AG04449 (cell line): ENCODE measurements at regions not wholly inside any gene's neighbourhood (a gene's known extent, or its start where the extent isn't known, plus 50 kb on each side); places are given as distances from the start of the nearest gene placed in this dataset.
"Not testable (repeated sequence)": the region's sequence is repeated elsewhere in the genome, so short reads cannot be mapped to it uniquely, and the experiment has no call there.

ENCODE experiments used
- CTCF ChIA-PET: fragments of 350-600 bp; formaldehyde crosslinking; extraction: SDS; loops from one replicate; lab custom pipeline; 2021; ENCODE audit warnings: antibody characterized with exemption; lab: Yijun Ruan, JAX
- POLR2A ChIA-PET: fragments of 400-600, 350-600 bp; formaldehyde crosslinking; extraction: SDS; loops from one replicate; lab custom pipeline; 2020; ENCODE audit warnings: antibody characterized with exemption, inconsistent platforms; lab: Yijun Ruan, JAX
- DNase-seq: peaks from one replicate; pipeline ENCODE4 v3.0.0-alpha.2; 2010; ENCODE audit warnings: low read depth, low spot score
- H3K4me3 ChIP-seq: 2 replicates; pipeline ENCODE4 v1.5.1; 2011; ENCODE audit warnings: low read depth, mild to moderate bottlenecking, control low read depth, low read length
- CTCF ChIP-seq: IDR thresholded peaks from one replicate; pipeline ENCODE4 v1.5.1; 2011; ENCODE audit warnings: mild to moderate bottlenecking, moderate library complexity, low read length, control low read depth, inconsistent platforms; ENCODE audit not compliant: insufficient read depth; ENCODE audit errors: missing control alignments

- ChIA-PET POLR2A (interaction anchor here (0.6 kb wide), 1 partner anchor 44 kb away, joined by 3 read pairs; no protein-coding TSS in a partner anchor), CTCF (no interaction called here)
- no peak for TF ChIP-seq CTCF
- H3K4me3 ChIP-seq, result no peak overlapping the region
- DNase-seq, result no peak
Observed at GRCh38 chr15:45866616-45867015, 231.8 kb downstream of the SQOR start.

GRCh38 chr15:45867281-45867680 is 232.5 kb downstream of the SQOR start:
- ChIA-PET CTCF (no interaction called here), POLR2A (interaction anchor here (0.6 kb wide), 1 partner anchor 43 kb away, joined by 3 read pairs; no protein-coding TSS in a partner anchor)
- no peak overlapping the region for H3K4me3 ChIP-seq
- DNase-seq, result no peak
- no peak for TF ChIP-seq CTCF

- H3K4me3 ChIP-seq, result no peak overlapping the region
- TF ChIP-seq CTCF, result no peak
- CTCF ChIA-PET, result no interaction called here
- no peak for DNase-seq
- POLR2A ChIA-PET, result no interaction called here
Observed at GRCh38 chr15:45868109-45868691, 233.4 kb downstream of the SQOR start.

GRCh38 chr15:45869034-45869668 is 234.3 kb downstream of the SQOR start:
- no peak overlapping the region for H3K4me3 ChIP-seq
- ChIA-PET CTCF (no interaction called here), POLR2A (no interaction called here)
- TF ChIP-seq CTCF, result no peak
- no peak for DNase-seq

- no peak for DNase-seq
- POLR2A ChIA-PET, result no interaction called here
- no peak overlapping the region for H3K4me3 ChIP-seq
- CTCF ChIA-PET, result no interaction called here
- TF ChIP-seq CTCF, result no peak
Observed at GRCh38 chr15:45871121-45871855, 236.5 kb downstream of the SQOR start.

- ChIA-PET CTCF (no interaction called here), POLR2A (no interaction called here)
- TF ChIP-seq CTCF, result no peak
- DNase-seq, result no peak
- no peak overlapping the region for H3K4me3 ChIP-seq
Observed at GRCh38 chr15:45873781-45874180, 239.0 kb downstream of the SQOR start.

GRCh38 chr15:45874566-45874965 is 239.7 kb downstream of the SQOR start:
- DNase-seq, CTCF ChIA-PET, H3K4me3 ChIP-seq, POLR2A ChIA-PET: not testable (repeated sequence)
